SK-N-SH (cell line): ENCODE measurements at regions not wholly inside any gene's neighbourhood (a gene's known extent, or its start where the extent isn't known, plus 50 kb on each side); places are given as distances from the start of the nearest gene placed in this dataset.
A peak's percentile ranks its signal among the peaks of the same experiment; 100 is the strongest.

ENCODE experiments used
- CTCF ChIA-PET: fragments of 300-600, 350-600 bp; formaldehyde crosslinking; extraction: SDS; loops from one replicate; lab custom pipeline; 2021; lab: Yijun Ruan, JAX
- POLR2A ChIA-PET: fragments of 350-600 bp; sonication (Branson Sonifier 250); formaldehyde crosslinking; extraction: SDS; loops from one replicate; lab custom pipeline; 2020; ENCODE audit warnings: antibody characterized with exemption, inconsistent platforms; lab: Yijun Ruan, JAX
- DNase-seq: peaks from one replicate; pipeline ENCODE4 v3.0.0; 2012
- H2AFZ ChIP-seq: fragments of 200-600 bp; sonication (generic); 2 replicates; pipeline ENCODE4 v1.8.1; 2016; ENCODE audit warnings: antibody characterized with exemption, mild to moderate bottlenecking, low read depth
- H3F3A ChIP-seq: fragments of 200-600 bp; sonication (generic); replicated peaks from 2 replicates; pipeline ENCODE3; 2016; ENCODE audit warnings: antibody characterized with exemption, mild to moderate bottlenecking; ENCODE audit not compliant: insufficient read depth
- H3K27ac ChIP-seq, 2 experiments: fragments of 200-500 bp in 1 of 2; fragments of 200-600 bp in 1 of 2; sonication (Bioruptor generic) in 1 of 2; sonication (generic), shearing (Covaris generic) in 1 of 2; 2 replicates each; pipeline versions ENCODE4 v1.5.1 to v1.6.1; 2014 to 2016; ENCODE audit warnings: low read depth in 2 of 2, inconsistent platforms in 1 of 2, low read length in 1 of 2, mild to moderate bottlenecking in 1 of 2, mixed read lengths in 1 of 2
- H3K27me3 ChIP-seq: fragments of 200-600 bp; sonication (generic), shearing (Covaris generic); 2 replicates; pipeline ENCODE4 v1.6.1; 2016; ENCODE audit warnings: mixed run types; ENCODE audit not compliant: insufficient read depth
- H3K36me3 ChIP-seq, 2 experiments: fragments of 200-500 bp in 1 of 2; fragments of 200-600 bp in 1 of 2; sonication (Bioruptor generic) in 1 of 2; sonication (generic) in 1 of 2; replicated peaks in 1 of 2; 2 replicates each; pipeline versions ENCODE3 to v1.5.1; 2014 to 2016; ENCODE audit warnings: low read length in 1 of 2, mild to moderate bottlenecking in 1 of 2; ENCODE audit not compliant: insufficient read depth in 2 of 2, control insufficient read depth in 1 of 2
- H3K4me1 ChIP-seq, 2 experiments: fragments of 200-500 bp in 1 of 2; fragments of 200-600 bp in 1 of 2; sonication (Bioruptor generic) in 1 of 2; sonication (generic), shearing (Covaris generic) in 1 of 2; 2 replicates each; pipeline versions ENCODE4 v1.5.1 to v1.6.1; 2014 to 2016; ENCODE audit warnings: low read depth in 1 of 2, low read length in 1 of 2, mixed run types in 1 of 2; ENCODE audit not compliant: insufficient read depth in 2 of 2, control insufficient read depth in 1 of 2
- H3K4me2 ChIP-seq: fragments of 200-600 bp; sonication (generic), shearing (Covaris generic); 2 replicates; pipeline ENCODE4 v1.6.1; 2017; ENCODE audit warnings: mixed run types
- H3K4me3 ChIP-seq, 2 experiments: fragments of 200-500 bp in 1 of 2; fragments of 200-600 bp in 1 of 2; sonication (Bioruptor generic) in 1 of 2; sonication (generic), shearing (Covaris generic) in 1 of 2; 2 replicates each; pipeline versions ENCODE4 v1.5.1 to v1.8.1; 2014 to 2016; ENCODE audit warnings: low read depth in 2 of 2, inconsistent platforms in 1 of 2, low read length in 1 of 2, mild to moderate bottlenecking in 1 of 2, mixed read lengths in 1 of 2, moderate library complexity in 1 of 2
- H3K79me2 ChIP-seq: fragments of 200-600 bp; sonication (generic); 2 replicates; pipeline ENCODE4 v1.8.1; 2017; ENCODE audit warnings: mild to moderate bottlenecking; ENCODE audit not compliant: insufficient read depth
- H3K9ac ChIP-seq: fragments of 200-600 bp; sonication (generic); 2 replicates; pipeline ENCODE4 v1.6.1; 2017; ENCODE audit warnings: mixed run types
- H3K9me2 ChIP-seq: fragments of 200-600 bp; sonication (generic); 2 replicates; pipeline ENCODE4 v1.6.1; 2017; ENCODE audit warnings: mixed run types
- H3K9me3 ChIP-seq: fragments of 200-600 bp; sonication (generic); 2 replicates; pipeline ENCODE4 v1.6.1; 2017; ENCODE audit warnings: mixed run types, mild to moderate bottlenecking, moderate library complexity
- H4K20me1 ChIP-seq: fragments of 200-600 bp; sonication (generic); 2 replicates; pipeline ENCODE4 v1.6.1; 2017; ENCODE audit warnings: mild to moderate bottlenecking, mixed run types; ENCODE audit not compliant: insufficient read depth
- CHD2 ChIP-seq: fragments of 150-350 bp; IDR thresholded peaks from 2 replicates; pipeline ENCODE4 v1.6.1; 2018; ENCODE audit warnings: low read length; ENCODE audit not compliant: partially characterized antibody
- EP300 ChIP-seq, 2 experiments: IDR thresholded peaks; 2 replicates each; pipeline versions ENCODE4 v1.4.0 to v1.6.1; 2012; ENCODE audit warnings: borderline replicate concordance in 1 of 2, low read depth in 1 of 2, low read length in 1 of 2
- EZH2phosphoT487 ChIP-seq: fragments of 200-600 bp; sonication (generic); IDR thresholded peaks from 2 replicates; pipeline ENCODE4 v1.6.1; 2017; ENCODE audit warnings: low read depth, mixed run types, mild to moderate bottlenecking, antibody characterized with exemption, moderate library complexity, borderline replicate concordance
- FOSL2 ChIP-seq: IDR thresholded peaks from 2 replicates; pipeline ENCODE4 v1.4.0; 2012; ENCODE audit warnings: low read depth, mild to moderate bottlenecking, moderate library complexity, borderline replicate concordance
- FOXJ3 ChIP-seq: sonication (generic); formaldehyde crosslinking; IDR thresholded peaks from 2 replicates; pipeline ENCODE4 v1.5.1; 2020; ENCODE audit warnings: mild to moderate bottlenecking, missing genetic modification reagents
- GATA2 ChIP-seq: sonication (generic); formaldehyde crosslinking; IDR thresholded peaks from 2 replicates; pipeline ENCODE4 v1.5.0; 2020; ENCODE audit warnings: mild to moderate bottlenecking, missing genetic modification reagents
- NRF1 ChIP-seq: IDR thresholded peaks from 2 replicates; pipeline ENCODE4 v1.6.1; 2012; ENCODE audit warnings: low read depth, mild to moderate bottlenecking, low read length
- RAD21 ChIP-seq: IDR thresholded peaks from 2 replicates; pipeline ENCODE4 v1.6.1; 2012; ENCODE audit warnings: mild to moderate bottlenecking, low read length
- RFX5 ChIP-seq: IDR thresholded peaks from 2 replicates; pipeline ENCODE4 v1.6.1; 2012; ENCODE audit warnings: mild to moderate bottlenecking, improper control_type of control experiment, low read length
- RXRA ChIP-seq: IDR thresholded peaks from 2 replicates; pipeline ENCODE4 v1.4.0; 2012; ENCODE audit warnings: low read depth, mild to moderate bottlenecking, borderline replicate concordance
- SMC3 ChIP-seq: IDR thresholded peaks from 2 replicates; pipeline ENCODE4 v1.6.1; 2012; ENCODE audit warnings: low read depth, low read length, improper control_type of control experiment
- WGBS: methylation state at CpG from one replicate; pipeline ENCODE4 v1.1.6; 2017; ENCODE audit warnings: low lambda C conversion rate; 5-methylcytosine and 5-hydroxymethylcytosine counted together
- TF ChIP-seq, protein P1 (sequence below): fragments of 200-600 bp; sonication (generic); IDR thresholded peaks from 2 replicates; pipeline ENCODE4 v1.6.1; 2017; ENCODE audit warnings: antibody characterized with exemption, mild to moderate bottlenecking, moderate library complexity
- TF ChIP-seq, protein P2 (sequence below): fragments of 150-350 bp; IDR thresholded peaks from 2 replicates; pipeline ENCODE4 v1.6.1; 2017; ENCODE audit warnings: antibody characterized with exemption, low read length, low read depth, borderline replicate concordance
- TF ChIP-seq, protein P3 (sequence below): IDR thresholded peaks from 2 replicates; pipeline ENCODE4 v1.4.0; 2012; ENCODE audit warnings: low read depth, borderline replicate concordance
- TF ChIP-seq, protein P4 (sequence below): IDR thresholded peaks from 2 replicates; pipeline ENCODE4 v1.4.0; 2012; ENCODE audit warnings: low read depth, borderline replicate concordance
- TF ChIP-seq, protein P5 (sequence below): IDR thresholded peaks from 2 replicates; pipeline ENCODE4; 2012

DNA sequence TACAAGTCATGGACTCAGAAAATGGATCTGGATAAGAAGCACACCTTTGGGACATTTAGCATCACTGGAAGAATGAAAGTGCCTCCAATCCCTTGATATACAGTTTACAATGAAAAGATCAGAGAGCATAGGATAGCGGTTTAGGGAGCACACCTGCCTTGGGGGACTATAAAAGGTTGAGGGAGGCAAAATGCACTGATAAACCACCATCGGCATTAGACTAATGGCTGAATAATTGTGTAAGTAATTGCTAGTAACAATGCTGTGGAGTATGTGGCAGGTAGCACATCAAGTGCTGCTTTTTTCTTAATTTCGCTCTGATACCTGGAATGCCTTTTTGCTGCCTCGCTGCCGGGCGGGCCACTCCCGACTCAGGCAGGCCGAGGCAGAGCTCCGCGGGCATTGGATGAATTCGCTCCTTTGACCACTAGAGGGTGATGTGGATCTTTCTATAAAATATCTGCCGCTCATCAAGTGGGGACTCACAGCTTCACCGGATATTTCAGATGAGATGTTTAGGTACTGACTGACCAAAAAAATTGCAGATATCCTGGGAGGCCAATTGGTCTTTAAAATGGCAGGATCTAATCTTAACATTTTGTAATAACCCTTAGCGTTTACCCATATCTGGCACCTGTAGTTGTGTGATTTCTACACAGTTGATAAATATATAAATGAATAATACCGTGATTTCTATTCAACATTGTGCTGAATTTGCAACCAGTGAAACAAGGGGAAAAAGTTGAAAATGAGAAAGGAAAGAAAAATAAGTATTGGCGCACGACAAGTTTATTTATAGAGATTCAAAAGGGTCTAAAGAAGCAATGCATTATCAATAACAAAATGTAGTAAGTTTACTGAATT, 116.8 kb upstream of the PRSS1 start:
- no peaks in the 10 kb centered on the region for H4K20me1 ChIP-seq
- peaks cover 4% of the 10 kb centered on the region; the same call in 1 of the 2 replicates for H3K9me3 ChIP-seq
- CTCF ChIA-PET, result interaction anchor here (0.5 to 11.2 kb wide), 92 partner anchors 8 to 582 kb away, joined by 3 to 488 read pairs (median 4); partner anchors contain the start of genes EPHB6, PRSS1 and PRSS2
- H3K36me3 ChIP-seq, result no peaks in the 10 kb centered on the region
- H3K9me2 ChIP-seq, result no peaks in the 10 kb centered on the region
- no peak overlapping the region for H3K9ac ChIP-seq
- DNase-seq, result peak; percentile 87
- POLR2A ChIA-PET, result interaction anchor here (0.6 to 1.2 kb wide), 3 partner anchors 28 to 1434 kb away, joined by 3 to 12 read pairs (median 3); no protein-coding TSS in a partner anchor
- peaks cover 4% of the 10 kb centered on the region for H3F3A ChIP-seq
- TF ChIP-seq NRF1 (no peak), EP300 (IDR thresholded peaks at IDR 0.05; ENCODE audit: borderline replicate concordance in 1 of 2, low read depth in 1 of 2, low read length in 1 of 2) (no peak), CHD2 (peak; percentile 21), SMC3 (peak; percentile 92), RAD21 (peak; percentile 96), GATA2 (CRISPR knock-in tag) (0 out of 2 replicates have a peak, but pooled peaks have one; percentile 17)
- TF ChIP-seq, protein P1, sequence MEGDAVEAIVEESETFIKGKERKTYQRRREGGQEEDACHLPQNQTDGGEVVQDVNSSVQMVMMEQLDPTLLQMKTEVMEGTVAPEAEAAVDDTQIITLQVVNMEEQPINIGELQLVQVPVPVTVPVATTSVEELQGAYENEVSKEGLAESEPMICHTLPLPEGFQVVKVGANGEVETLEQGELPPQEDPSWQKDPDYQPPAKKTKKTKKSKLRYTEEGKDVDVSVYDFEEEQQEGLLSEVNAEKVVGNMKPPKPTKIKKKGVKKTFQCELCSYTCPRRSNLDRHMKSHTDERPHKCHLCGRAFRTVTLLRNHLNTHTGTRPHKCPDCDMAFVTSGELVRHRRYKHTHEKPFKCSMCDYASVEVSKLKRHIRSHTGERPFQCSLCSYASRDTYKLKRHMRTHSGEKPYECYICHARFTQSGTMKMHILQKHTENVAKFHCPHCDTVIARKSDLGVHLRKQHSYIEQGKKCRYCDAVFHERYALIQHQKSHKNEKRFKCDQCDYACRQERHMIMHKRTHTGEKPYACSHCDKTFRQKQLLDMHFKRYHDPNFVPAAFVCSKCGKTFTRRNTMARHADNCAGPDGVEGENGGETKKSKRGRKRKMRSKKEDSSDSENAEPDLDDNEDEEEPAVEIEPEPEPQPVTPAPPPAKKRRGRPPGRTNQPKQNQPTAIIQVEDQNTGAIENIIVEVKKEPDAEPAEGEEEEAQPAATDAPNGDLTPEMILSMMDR, result peak; percentile 93
- TF ChIP-seq, all 33 proteins: peak for 5
- WGBS, result 28% methylated on average over 17 of the region's 17 CpGs
- Histone ChIP-seq H3K4me1 (no peaks in the 10 kb centered on the region; a peak in 2 of 4 replicates), H2AFZ (no peak overlapping the region), H3K27me3 (peaks cover 13% of the 10 kb centered on the region; the same call in 1 of the 2 replicates), H3K4me2 (no peak overlapping the region), H3K79me2 (no peaks in the 10 kb centered on the region), H3K27ac (peak overlapping the region in 1 of 2 experiments; percentile 11; a peak in 1 of 4 replicates), H3K4me3 (no peak overlapping the region)

DNA sequence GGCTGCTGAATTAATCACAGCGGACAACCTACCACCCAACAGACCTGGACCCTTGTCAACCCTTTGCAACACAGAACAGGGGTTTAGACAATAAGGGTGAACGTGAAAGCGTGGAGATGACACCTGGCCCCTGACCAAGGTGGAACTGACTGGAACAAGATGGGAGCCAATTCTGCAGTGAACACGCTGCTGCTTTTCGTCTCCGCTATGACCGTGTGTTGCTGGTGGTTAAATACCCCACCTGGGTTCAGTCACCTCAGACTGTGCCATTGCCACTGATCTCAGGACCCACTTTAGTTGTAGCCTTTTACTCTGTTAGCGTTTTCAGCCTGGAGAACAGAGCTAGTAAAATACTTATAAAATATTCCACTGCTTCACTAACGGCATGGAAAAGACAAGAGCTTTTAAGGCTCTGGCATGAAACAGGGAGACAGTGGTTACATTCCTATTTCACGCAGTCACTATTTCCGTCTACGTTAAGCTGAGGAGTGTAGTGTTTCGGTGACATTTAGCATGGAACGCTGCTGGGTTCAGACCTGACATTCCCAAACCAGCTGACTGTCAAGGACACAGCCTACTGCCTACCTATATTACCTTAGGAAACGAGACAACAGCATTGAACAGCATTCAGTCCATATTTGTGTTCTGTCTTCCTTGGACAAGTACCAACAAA, 119.5 kb upstream of the PRSS1 start:
- no peak overlapping the region for H2AFZ ChIP-seq
- POLR2A ChIA-PET, result no interaction called here
- H3F3A ChIP-seq, result peaks cover 4% of the 10 kb centered on the region
- TF ChIP-seq RFX5, result no peak
- TF ChIP-seq, protein P2, sequence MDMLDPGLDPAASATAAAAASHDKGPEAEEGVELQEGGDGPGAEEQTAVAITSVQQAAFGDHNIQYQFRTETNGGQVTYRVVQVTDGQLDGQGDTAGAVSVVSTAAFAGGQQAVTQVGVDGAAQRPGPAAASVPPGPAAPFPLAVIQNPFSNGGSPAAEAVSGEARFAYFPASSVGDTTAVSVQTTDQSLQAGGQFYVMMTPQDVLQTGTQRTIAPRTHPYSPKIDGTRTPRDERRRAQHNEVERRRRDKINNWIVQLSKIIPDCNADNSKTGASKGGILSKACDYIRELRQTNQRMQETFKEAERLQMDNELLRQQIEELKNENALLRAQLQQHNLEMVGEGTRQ, result no peak
- TF ChIP-seq, protein P3, sequence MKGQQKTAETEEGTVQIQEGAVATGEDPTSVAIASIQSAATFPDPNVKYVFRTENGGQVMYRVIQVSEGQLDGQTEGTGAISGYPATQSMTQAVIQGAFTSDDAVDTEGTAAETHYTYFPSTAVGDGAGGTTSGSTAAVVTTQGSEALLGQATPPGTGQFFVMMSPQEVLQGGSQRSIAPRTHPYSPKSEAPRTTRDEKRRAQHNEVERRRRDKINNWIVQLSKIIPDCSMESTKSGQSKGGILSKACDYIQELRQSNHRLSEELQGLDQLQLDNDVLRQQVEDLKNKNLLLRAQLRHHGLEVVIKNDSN, result no peak
- TF ChIP-seq EZH2phosphoT487, result no peak
- no peak for TF ChIP-seq GATA2 (CRISPR knock-in tag)
- TF ChIP-seq, protein P4, sequence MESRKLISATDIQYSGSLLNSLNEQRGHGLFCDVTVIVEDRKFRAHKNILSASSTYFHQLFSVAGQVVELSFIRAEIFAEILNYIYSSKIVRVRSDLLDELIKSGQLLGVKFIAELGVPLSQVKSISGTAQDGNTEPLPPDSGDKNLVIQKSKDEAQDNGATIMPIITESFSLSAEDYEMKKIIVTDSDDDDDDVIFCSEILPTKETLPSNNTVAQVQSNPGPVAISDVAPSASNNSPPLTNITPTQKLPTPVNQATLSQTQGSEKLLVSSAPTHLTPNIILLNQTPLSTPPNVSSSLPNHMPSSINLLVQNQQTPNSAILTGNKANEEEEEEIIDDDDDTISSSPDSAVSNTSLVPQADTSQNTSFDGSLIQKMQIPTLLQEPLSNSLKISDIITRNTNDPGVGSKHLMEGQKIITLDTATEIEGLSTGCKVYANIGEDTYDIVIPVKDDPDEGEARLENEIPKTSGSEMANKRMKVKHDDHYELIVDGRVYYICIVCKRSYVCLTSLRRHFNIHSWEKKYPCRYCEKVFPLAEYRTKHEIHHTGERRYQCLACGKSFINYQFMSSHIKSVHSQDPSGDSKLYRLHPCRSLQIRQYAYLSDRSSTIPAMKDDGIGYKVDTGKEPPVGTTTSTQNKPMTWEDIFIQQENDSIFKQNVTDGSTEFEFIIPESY, result no peak
- TF ChIP-seq RXRA, result no peak
- TF ChIP-seq EP300 (IDR thresholded peaks at IDR 0.05; ENCODE audit: borderline replicate concordance in 1 of 2, low read depth in 1 of 2, low read length in 1 of 2), result no peak
- peak; percentile 40; the same call in 1 of the 2 replicates for TF ChIP-seq FOSL2
- no peak for TF ChIP-seq FOXJ3 (CRISPR knock-in tag)
- TF ChIP-seq, protein P5, sequence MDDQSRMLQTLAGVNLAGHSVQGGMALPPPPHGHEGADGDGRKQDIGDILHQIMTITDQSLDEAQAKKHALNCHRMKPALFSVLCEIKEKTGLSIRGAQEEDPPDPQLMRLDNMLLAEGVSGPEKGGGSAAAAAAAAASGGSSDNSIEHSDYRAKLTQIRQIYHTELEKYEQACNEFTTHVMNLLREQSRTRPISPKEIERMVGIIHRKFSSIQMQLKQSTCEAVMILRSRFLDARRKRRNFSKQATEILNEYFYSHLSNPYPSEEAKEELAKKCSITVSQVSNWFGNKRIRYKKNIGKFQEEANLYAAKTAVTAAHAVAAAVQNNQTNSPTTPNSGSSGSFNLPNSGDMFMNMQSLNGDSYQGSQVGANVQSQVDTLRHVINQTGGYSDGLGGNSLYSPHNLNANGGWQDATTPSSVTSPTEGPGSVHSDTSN, result peak; percentile 49

More for the DNA sequence above, 119.5 kb upstream of the PRSS1 start:
- peaks cover 4% of the 10 kb centered on the region; the same call in 1 of the 2 replicates for H3K9me3 ChIP-seq
- H3K36me3 ChIP-seq, result no peaks in the 10 kb centered on the region
- H3K9me2 ChIP-seq, result no peaks in the 10 kb centered on the region
- no peaks in the 10 kb centered on the region; a peak in 2 of 4 replicates for H3K4me1 ChIP-seq
- no peak overlapping the region for H3K9ac ChIP-seq
- DNase-seq, result no peak
- H3K27me3 ChIP-seq, result 0 out of 2 replicates have a peak, but pooled peaks cover 6% of the 10 kb centered on the region
- H3K4me2 ChIP-seq, result peak overlapping the region; percentile 46
- H4K20me1 ChIP-seq, result no peaks in the 10 kb centered on the region
- no peaks in the 10 kb centered on the region for H3K79me2 ChIP-seq
- CTCF ChIA-PET, result interaction anchor here (0.6 to 11.2 kb wide), 15 partner anchors 8 to 586 kb away, joined by 3 to 488 read pairs (median 4); partner anchors contain the start of gene PRSS2
- no peak overlapping the region for H3K4me3 ChIP-seq
- 62% methylated on average over 15 of the region's 15 CpGs for WGBS
- H3K27ac ChIP-seq, result no peak overlapping the region
